ENCODE measurements at regions not wholly inside any gene's neighbourhood (a gene's known extent, or its start where the extent isn't known, plus 50 kb on each side); places are given as distances from the start of the nearest gene placed in this dataset.

- in situ Hi-C loops (cut with HindIII; ENCODE audit: low pct_ligation_motif_present, low pct_unique_long_range_greater_than_20kb, low sequenced_read_pairs): no loop called here
- DNase-seq: no peak
Measured at GRCh38 chr13:108495646-108496361, 133.6 kb upstream of the MYO16 start.

DNA sequence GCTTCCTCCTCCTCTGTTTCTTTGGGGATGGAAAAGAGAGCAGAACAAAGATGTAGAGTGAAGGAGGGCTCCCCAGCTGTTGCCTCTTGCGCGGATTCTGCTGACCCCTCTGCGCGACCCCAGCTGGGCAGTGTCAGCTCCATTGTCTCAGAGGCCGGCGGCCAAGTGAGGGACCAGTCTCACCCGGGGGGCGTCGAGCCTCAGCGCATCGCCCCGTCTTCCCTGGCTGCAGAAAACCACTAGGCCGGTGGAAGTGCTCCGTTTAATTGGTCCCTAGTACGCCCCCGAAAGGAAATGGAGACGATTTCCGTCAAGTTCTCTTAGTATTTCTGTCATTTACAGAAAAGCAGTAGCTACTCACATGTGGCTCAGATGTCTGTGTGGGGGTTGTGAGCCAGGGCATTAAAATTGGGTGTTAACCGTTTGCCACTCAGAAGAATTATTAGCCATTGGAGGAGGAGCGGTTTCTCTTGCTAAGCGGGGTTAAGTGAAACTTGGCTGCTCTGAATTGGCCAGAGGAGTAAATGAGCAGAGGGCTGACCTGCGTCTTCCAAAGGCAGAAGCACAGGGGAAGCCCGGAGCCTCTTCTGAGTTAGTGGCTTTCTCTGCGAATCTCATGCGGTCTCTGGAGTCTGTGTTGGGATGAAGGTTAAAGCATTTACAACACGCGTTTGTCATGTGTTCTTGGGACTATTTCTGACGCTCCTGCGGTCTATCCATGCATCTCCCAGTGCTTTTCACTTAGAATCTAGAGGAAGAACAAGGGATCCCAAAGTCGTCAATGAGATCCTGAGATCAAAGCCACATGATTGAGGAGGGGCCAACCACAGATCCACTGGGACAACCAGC, 132.8 kb upstream of the MYO16 start:
- no peak for DNase-seq
- in situ Hi-C loops (cut with HindIII; ENCODE audit: low pct_ligation_motif_present, low pct_unique_long_range_greater_than_20kb, low sequenced_read_pairs): no loop called here

DNA sequence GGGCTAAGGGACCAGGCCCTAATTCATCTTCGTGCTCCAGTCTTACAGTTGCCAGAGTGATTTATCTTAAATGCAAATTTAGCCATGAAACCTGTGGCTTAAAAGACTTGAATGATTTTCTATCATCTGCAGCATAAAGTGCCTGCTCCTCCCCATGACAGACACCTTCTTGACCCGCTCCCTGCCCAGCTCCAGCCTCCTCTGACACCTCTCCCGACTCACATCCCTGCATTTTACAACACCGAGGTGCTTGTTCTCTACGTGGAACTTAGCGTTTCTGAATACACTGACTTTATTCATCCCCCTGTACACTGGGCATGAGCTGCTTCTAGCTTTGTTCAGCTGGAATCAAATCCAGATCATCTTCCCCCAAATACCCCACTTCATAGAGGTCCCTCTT, 128.7 kb upstream of the MYO16 start:
- in situ Hi-C loops (cut with HindIII; ENCODE audit: low pct_ligation_motif_present, low pct_unique_long_range_greater_than_20kb, low sequenced_read_pairs): no loop called here
- no peak for DNase-seq

DNA sequence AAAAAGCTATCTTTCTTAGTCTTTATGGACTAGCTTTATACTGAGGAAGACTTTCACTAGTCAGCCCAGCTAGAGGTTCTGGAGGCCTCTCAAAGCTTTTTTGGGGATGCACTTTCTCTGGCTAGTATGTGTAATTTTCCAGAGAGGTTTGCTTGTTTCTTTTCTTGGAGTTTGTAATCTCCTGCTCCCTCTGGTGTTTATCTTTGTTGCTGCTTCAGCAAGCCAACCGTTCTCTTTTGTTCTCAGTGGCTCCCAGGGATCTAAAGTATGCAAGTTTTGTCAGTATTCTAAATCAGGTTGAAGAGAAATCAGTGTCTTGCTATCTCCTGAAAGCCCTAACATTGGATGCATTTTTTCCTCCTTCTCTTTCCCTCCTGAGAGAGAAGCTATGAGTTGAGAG, 121.1 kb upstream of the MYO16 start:
- peak; percentile 29 for DNase-seq
- in situ Hi-C loops (cut with HindIII; ENCODE audit: low pct_ligation_motif_present, low pct_unique_long_range_greater_than_20kb, low sequenced_read_pairs): no loop called here

- in situ Hi-C loops (cut with HindIII; ENCODE audit: low pct_ligation_motif_present, low pct_unique_long_range_greater_than_20kb, low sequenced_read_pairs): no loop called here
- no peak for DNase-seq
Measured at GRCh38 chr13:108525827-108526226, 103.6 kb upstream of the MYO16 start.

DNA sequence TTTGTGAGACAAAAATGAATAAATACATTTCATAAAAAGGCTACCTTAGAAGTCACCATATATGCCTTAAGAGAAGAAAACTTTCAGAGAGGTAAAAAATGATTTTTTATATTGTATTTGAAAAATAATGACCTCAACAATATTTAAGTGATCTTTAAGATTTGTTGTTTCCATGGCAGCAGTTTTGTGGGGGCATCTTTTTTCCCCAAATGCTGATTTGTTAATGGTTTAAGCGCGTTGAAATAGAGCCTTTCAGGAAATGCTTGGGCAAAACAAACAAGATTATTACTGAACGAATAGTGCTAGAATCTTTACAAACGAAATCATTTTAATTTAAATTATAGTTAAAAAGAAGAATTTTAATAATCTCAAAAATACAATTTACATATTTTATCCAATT, 103.1 kb upstream of the MYO16 start:
- no peak for DNase-seq
- in situ Hi-C loops (cut with HindIII; ENCODE audit: low pct_ligation_motif_present, low pct_unique_long_range_greater_than_20kb, low sequenced_read_pairs): no loop called here

DNA sequence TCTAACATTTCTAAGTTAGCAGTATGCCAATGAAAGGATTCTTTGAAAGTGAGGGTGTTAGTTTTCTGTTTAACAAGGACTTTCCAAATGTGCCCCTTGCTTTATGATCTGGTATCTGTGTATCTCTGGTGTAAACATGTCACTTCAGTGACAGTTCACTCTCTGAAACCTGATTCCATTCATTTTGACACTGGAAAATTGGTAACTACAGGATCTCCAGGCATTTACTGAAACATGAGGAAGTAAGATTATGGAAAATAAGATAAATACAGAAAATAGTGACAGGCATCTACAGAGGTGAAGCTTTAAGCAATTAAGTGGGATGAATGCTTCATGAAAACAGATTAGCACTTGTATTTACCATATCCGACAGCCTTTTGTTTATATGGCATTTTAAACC, 101.6 kb upstream of the MYO16 start:
- DNase-seq: no peak
- in situ Hi-C loops (cut with HindIII; ENCODE audit: low pct_ligation_motif_present, low pct_unique_long_range_greater_than_20kb, low sequenced_read_pairs): no loop called here

DNA sequence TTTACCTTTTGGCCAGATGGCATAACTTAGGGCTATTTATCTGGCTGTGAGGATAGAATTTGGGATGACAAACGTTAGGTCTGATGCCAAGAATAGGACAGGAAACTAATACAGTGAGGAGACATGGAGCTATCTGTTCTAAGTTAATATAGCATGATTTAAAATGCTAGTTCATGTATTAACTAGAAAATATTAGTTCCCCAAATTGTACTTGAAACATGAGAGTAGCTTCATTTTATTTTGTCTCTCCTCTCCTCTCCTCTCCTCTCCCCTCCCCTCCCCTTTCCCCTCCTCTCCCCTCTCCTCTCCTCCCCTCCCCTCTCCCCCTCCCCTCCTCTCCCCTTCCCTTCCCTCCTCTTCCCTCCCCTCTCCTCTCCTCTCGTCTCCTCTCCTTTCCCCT, 101.1 kb upstream of the MYO16 start:
- DNase-seq: no peak
- in situ Hi-C loops (cut with HindIII; ENCODE audit: low pct_ligation_motif_present, low pct_unique_long_range_greater_than_20kb, low sequenced_read_pairs): no loop called here

- in situ Hi-C loops (cut with HindIII; ENCODE audit: low pct_ligation_motif_present, low pct_unique_long_range_greater_than_20kb, low sequenced_read_pairs): no loop called here
- no peak for DNase-seq
Measured at GRCh38 chr13:108533842-108534241, 95.6 kb upstream of the MYO16 start.

DNA sequence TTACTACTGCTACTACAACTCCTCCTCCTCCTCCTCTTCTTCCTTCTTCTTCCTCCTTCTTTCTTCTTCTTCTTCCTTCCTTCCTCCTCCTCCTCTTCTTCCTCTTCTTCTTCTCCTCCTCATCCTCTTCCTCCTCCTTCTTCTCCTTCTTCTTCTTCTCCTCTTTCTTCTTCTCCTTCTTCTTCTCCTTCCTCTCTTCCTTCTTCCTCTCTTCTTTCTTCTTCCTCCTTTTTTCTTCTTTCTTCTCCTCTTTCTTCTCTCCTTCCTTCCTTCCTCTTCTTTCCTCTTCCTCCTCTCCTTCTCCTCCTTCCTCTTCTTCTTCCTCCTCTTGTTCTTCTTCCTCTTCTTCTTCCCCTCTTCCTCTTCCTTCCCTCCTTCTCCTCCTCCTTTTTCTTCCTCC, 94.7 kb upstream of the MYO16 start:
- in situ Hi-C loops (cut with HindIII; ENCODE audit: low pct_ligation_motif_present, low pct_unique_long_range_greater_than_20kb, low sequenced_read_pairs): no loop called here
- no peak for DNase-seq

- DNase-seq: no peak
Measured at GRCh38 chr13:108549934-108550333, 79.5 kb upstream of the MYO16 start.

DNA sequence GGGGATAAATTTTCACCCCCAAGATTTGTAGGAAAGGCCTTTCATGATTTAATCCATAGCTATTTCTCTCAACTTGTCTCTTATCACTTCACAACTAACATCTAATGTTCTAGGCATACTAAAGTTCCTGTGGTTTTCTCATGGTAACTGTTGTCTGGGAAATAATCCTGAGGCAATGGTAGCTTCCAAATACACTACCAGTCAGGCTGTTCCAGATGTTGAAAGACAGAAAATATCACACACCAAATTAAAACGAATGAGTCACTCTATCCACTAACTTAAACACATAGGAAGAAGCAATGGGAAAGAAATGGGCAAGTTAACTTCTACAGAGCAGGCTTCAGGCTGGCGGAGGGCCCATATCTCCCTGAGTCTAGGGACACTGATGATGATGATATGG, 77.7 kb upstream of the MYO16 start:
- in situ Hi-C loops (cut with HindIII; ENCODE audit: low pct_ligation_motif_present, low pct_unique_long_range_greater_than_20kb, low sequenced_read_pairs): no loop called here
- no peak for DNase-seq

More at GRCh38 chr13:108549934-108550333, 79.5 kb upstream of the MYO16 start:
- in situ Hi-C loops (cut with HindIII; ENCODE audit: low pct_ligation_motif_present, low pct_unique_long_range_greater_than_20kb, low sequenced_read_pairs): no loop called here

- in situ Hi-C loops (cut with HindIII; ENCODE audit: low pct_ligation_motif_present, low pct_unique_long_range_greater_than_20kb, low sequenced_read_pairs): no loop called here
- no peak for DNase-seq
Measured at GRCh38 chr13:108558489-108558888, 70.9 kb upstream of the MYO16 start.

GRCh38 chr13:108560093-108560492, 69.3 kb upstream of the MYO16 start:
- in situ Hi-C loops (cut with HindIII; ENCODE audit: low pct_ligation_motif_present, low pct_unique_long_range_greater_than_20kb, low sequenced_read_pairs): no loop called here
- DNase-seq: no peak

- in situ Hi-C loops (cut with HindIII; ENCODE audit: low pct_ligation_motif_present, low pct_unique_long_range_greater_than_20kb, low sequenced_read_pairs): no loop called here
- no peak for DNase-seq
Measured at GRCh38 chr13:108561149-108561548, 68.3 kb upstream of the MYO16 start.

DNA sequence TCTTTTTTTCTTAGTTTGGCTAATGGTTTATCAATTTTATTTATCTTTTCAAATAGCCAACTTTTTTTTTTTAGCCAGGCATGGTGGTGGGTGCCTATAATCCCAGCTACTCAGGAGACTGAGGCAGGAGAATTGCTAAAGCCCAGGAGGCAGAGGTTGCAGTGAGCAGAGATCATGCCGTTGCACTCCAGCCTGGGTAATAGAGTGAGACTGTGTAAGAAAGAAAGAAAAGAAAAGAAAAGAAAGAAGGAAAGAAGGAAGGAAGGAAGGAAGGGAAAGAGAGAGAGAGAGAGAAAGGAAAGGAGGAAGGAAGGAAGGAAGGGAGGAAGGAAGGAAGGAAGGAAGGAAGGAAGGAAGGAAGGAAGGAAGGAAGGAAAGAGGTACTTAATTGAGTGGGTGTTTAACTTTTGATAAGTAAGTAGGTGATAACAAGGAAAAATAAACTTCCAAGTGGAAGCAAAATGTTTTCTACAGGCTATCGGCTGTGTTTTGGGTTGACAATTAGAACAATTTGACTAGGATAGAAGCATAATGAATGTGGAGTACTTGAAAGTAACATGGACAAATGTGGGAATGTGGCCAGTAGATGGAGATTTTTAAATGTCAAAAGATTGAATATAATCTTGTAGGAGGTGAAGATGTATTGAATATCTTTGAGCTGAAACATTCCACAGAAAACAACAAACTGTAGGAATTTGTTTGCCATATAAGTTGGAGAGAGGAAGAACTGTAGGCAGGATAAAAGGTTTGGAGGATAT, 62.8 kb upstream of the MYO16 start:
- no peak for DNase-seq
- in situ Hi-C loops (cut with HindIII; ENCODE audit: low pct_ligation_motif_present, low pct_unique_long_range_greater_than_20kb, low sequenced_read_pairs): no loop called here

- in situ Hi-C loops (cut with HindIII; ENCODE audit: low pct_ligation_motif_present, low pct_unique_long_range_greater_than_20kb, low sequenced_read_pairs): no loop called here
- DNase-seq: no peak
Measured at GRCh38 chr13:108572782-108573211, 56.6 kb upstream of the MYO16 start.

GRCh38 chr13:108573455-108573854, 56.0 kb upstream of the MYO16 start:
- DNase-seq: no peak
- in situ Hi-C loops (cut with HindIII; ENCODE audit: low pct_ligation_motif_present, low pct_unique_long_range_greater_than_20kb, low sequenced_read_pairs): no loop called here

DNA sequence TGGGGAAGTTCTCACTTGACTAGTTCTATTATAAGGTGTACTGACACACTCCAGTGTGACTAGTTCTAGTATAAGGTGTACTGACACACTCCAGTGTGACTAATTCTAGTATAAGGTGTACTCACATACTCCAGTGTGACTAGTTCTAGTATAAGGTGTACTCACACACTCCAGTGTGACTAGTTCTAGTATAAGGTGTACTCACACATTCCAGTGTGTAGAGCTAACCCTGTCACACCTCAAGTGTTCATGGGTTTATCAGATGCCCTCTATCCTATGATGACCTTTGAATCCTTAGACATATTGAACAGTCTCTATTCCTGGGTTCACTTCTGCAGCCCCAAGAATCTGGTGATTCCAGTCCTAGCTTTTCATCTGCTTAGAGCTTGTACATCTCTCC, 54.6 kb upstream of the MYO16 start:
- no peak for DNase-seq
- in situ Hi-C loops (cut with HindIII; ENCODE audit: low pct_ligation_motif_present, low pct_unique_long_range_greater_than_20kb, low sequenced_read_pairs): no loop called here

Data from ACHN (cell line).